OCI-LY1 (cell line): ENCODE measurements at regions not wholly inside any gene's neighbourhood (a gene's known extent, or its start where the extent isn't known, plus 50 kb on each side); places are given as distances from the start of the nearest gene placed in this dataset.

Experiments used
- H2AFZ ChIP-seq: fragments of 200-600 bp; sonication (generic), shearing (Covaris generic); 2 replicates; pipeline ENCODE4 v1.6.0; 2014; ENCODE audit warnings: antibody characterized with exemption, mild to moderate bottlenecking, low read length
- H3F3A ChIP-seq: fragments of 200-600 bp; sonication (generic), shearing (Covaris generic); 2 replicates; pipeline ENCODE4 v1.6.0; 2014; ENCODE audit warnings: mild to moderate bottlenecking, antibody characterized with exemption, low read length, moderate library complexity; ENCODE audit not compliant: insufficient read depth
- H3K27ac ChIP-seq: fragments of 200-600 bp; sonication (generic); 2 replicates; pipeline ENCODE4 v1.5.1; 2014; ENCODE audit warnings: low read length, mixed run types, mild to moderate bottlenecking, low read depth; ENCODE audit not compliant: poor library complexity, severe bottlenecking
- H3K27me3 ChIP-seq: fragments of 200-600 bp; sonication (generic); 2 replicates; pipeline ENCODE4 v1.6.0; 2014; ENCODE audit warnings: antibody characterized with exemption, mild to moderate bottlenecking, low read length, moderate library complexity; ENCODE audit not compliant: insufficient read depth
- H3K36me3 ChIP-seq: fragments of 200-600 bp; sonication (generic); 2 replicates; pipeline ENCODE4 v1.6.1; 2014; ENCODE audit warnings: mild to moderate bottlenecking, antibody characterized with exemption, low read length, moderate library complexity, mixed read lengths; ENCODE audit not compliant: insufficient read depth
- H3K4me1 ChIP-seq: fragments of 200-600 bp; sonication (generic); 2 replicates; pipeline ENCODE4 v1.5.1; 2014; ENCODE audit warnings: mild to moderate bottlenecking, low read length, moderate library complexity; ENCODE audit not compliant: insufficient read depth, severe bottlenecking
- H3K4me2 ChIP-seq: fragments of 200-600 bp; sonication (generic), shearing (Covaris generic); 2 replicates; pipeline ENCODE4 v1.6.1; 2014; ENCODE audit warnings: low read length
- H3K4me3 ChIP-seq: fragments of 200-600 bp; sonication (generic); 2 replicates; pipeline ENCODE4 v1.5.1; 2014; ENCODE audit warnings: low read length, low read depth, mild to moderate bottlenecking, mixed read lengths; ENCODE audit not compliant: poor library complexity, severe bottlenecking
- H3K79me2 ChIP-seq: fragments of 200-600 bp; shearing (Covaris generic); 2 replicates; pipeline ENCODE4 v1.6.1; 2016; ENCODE audit warnings: mixed run types, low read length, mixed read lengths; ENCODE audit not compliant: insufficient read depth
- H3K9ac ChIP-seq: fragments of 200-600 bp; sonication (generic), shearing (Covaris generic); 2 replicates; pipeline ENCODE4 v1.6.1; 2014; ENCODE audit warnings: mild to moderate bottlenecking, low read length, mixed read lengths
- H3K9me2 ChIP-seq: fragments of 200-600 bp; sonication (generic), shearing (Covaris generic); 2 replicates; pipeline ENCODE4 v1.6.1; 2014; ENCODE audit warnings: low read depth, mild to moderate bottlenecking, low read length, mixed read lengths
- H3K9me3 ChIP-seq: fragments of 200-600 bp; shearing (Covaris generic); 2 replicates; pipeline ENCODE4 v1.6.1; 2014; ENCODE audit warnings: low read length, mixed read lengths
- H4K20me1 ChIP-seq: fragments of 200-600 bp; sonication (generic), shearing (Covaris generic); 2 replicates; pipeline ENCODE4 v1.6.0; 2016; ENCODE audit warnings: mild to moderate bottlenecking, low read length; ENCODE audit not compliant: insufficient read depth
- CTCF ChIP-seq: fragments of 200-600 bp; sonication (generic), shearing (Covaris generic); IDR thresholded peaks from 2 replicates; pipeline ENCODE4 v1.5.1; 2017; ENCODE audit warnings: mild to moderate bottlenecking, antibody characterized with exemption, low read length, moderate library complexity, mixed read lengths
- EZH2 ChIP-seq: fragments of 200-600 bp; sonication (generic), shearing (Covaris generic); IDR thresholded peaks from 2 replicates; pipeline ENCODE4 v1.8.0; 2017; ENCODE audit warnings: borderline replicate concordance, mixed run types, mild to moderate bottlenecking, antibody characterized with exemption, low read length, moderate library complexity, mixed read lengths

- no peak overlapping the region for H3K4me3 ChIP-seq
- H3K9ac ChIP-seq: no peak overlapping the region
- H3K36me3 ChIP-seq: no peaks in the 10 kb centered on the region
- TF ChIP-seq CTCF (no peak), EZH2 (no peak)
- H2AFZ ChIP-seq: no peak overlapping the region
- H3K27ac ChIP-seq: no peak overlapping the region
- H3F3A ChIP-seq: no peaks in the 10 kb centered on the region
- H3K27me3 ChIP-seq: no peaks in the 10 kb centered on the region
- no peaks in the 10 kb centered on the region for H3K4me1 ChIP-seq
- H3K4me2 ChIP-seq: no peak overlapping the region
- no peaks in the 10 kb centered on the region for H4K20me1 ChIP-seq
- no peaks in the 10 kb centered on the region for H3K79me2 ChIP-seq
- H3K9me2 ChIP-seq: no peaks in the 10 kb centered on the region
- H3K9me3 ChIP-seq: no peaks in the 10 kb centered on the region
Observed at GRCh38 chr16:8391257-8391656, 199.1 kb downstream of the TMEM114 start.

- H2AFZ ChIP-seq: no peak overlapping the region
- no peak for TF ChIP-seq EZH2
- TF ChIP-seq CTCF: no peak
Observed at GRCh38 chr16:8388684-8389083, 201.6 kb downstream of the TMEM114 start.

GRCh38 chr16:8381814-8382213 lies 208.5 kb downstream of the TMEM114 start:
- H3K9ac ChIP-seq: no peak overlapping the region
- H2AFZ ChIP-seq: no peak overlapping the region
- no peaks in the 10 kb centered on the region for H3K9me3 ChIP-seq
- no peaks in the 10 kb centered on the region for H3K79me2 ChIP-seq
- no peaks in the 10 kb centered on the region for H3K4me1 ChIP-seq
- H3K9me2 ChIP-seq: no peaks in the 10 kb centered on the region
- H4K20me1 ChIP-seq: no peaks in the 10 kb centered on the region
- no peak overlapping the region for H3K27ac ChIP-seq
- no peak overlapping the region for H3K4me2 ChIP-seq
- H3F3A ChIP-seq: no peaks in the 10 kb centered on the region
- no peak for TF ChIP-seq EZH2
- TF ChIP-seq CTCF: no peak
- H3K4me3 ChIP-seq: no peak overlapping the region
- H3K27me3 ChIP-seq: no peaks in the 10 kb centered on the region
- H3K36me3 ChIP-seq: no peaks in the 10 kb centered on the region

More at GRCh38 chr16:8388684-8389083, 201.6 kb downstream of the TMEM114 start:
- Histone ChIP-seq H3K9me3 (no peaks in the 10 kb centered on the region), H3K9me2 (no peaks in the 10 kb centered on the region), H3K36me3 (no peaks in the 10 kb centered on the region), H3K79me2 (no peaks in the 10 kb centered on the region), H3K4me1 (no peaks in the 10 kb centered on the region), H3K27me3 (no peaks in the 10 kb centered on the region), H3K9ac (no peak overlapping the region), H3F3A (no peaks in the 10 kb centered on the region), H3K4me3 (no peak overlapping the region), H4K20me1 (no peaks in the 10 kb centered on the region), H3K27ac (no peak overlapping the region), H3K4me2 (no peak overlapping the region)
